ENCODE measurements at regions not wholly inside any gene's neighbourhood (a gene's known extent, or its start where the extent isn't known, plus 50 kb on each side); places are given as distances from the start of the nearest gene placed in this dataset.

GRCh38 chr5:5617024-5617423 lies 194.5 kb downstream of the ICE1 start:
- H3K9me3 ChIP-seq = no peaks in the 10 kb centered on the region
- intact Hi-C loops (cut with DNase I; ENCODE audit: low total_unique reads) = no loop called here
- no peak overlapping the region for H3K27ac ChIP-seq
- no peak for TF ChIP-seq POLR2A (IDR thresholded peaks at IDR 0.05)
- no peak for TF ChIP-seq CTCF (IDR thresholded peaks at IDR 0.05)
- no peaks in the 10 kb centered on the region for H3K4me1 ChIP-seq
- no peaks in the 10 kb centered on the region for H3K36me3 ChIP-seq (ENCODE audit: low read depth, missing control alignments)
- no peaks in the 10 kb centered on the region for H3K27me3 ChIP-seq
- DNase-seq = no peak
- no peak overlapping the region for H3K4me3 ChIP-seq

- H3K4me3 ChIP-seq = no peak overlapping the region
- H3K27ac ChIP-seq = no peak overlapping the region
- peak; percentile 38 for DNase-seq
- 28 to 36% methylated on average over 7 of the region's 7 CpGs for WGBS, 2 donors
- H3K27me3 ChIP-seq = no peaks in the 10 kb centered on the region
- H3K36me3 ChIP-seq (ENCODE audit: low read depth, missing control alignments) = no peaks in the 10 kb centered on the region
- intact Hi-C loops (cut with DNase I; ENCODE audit: low total_unique reads) = no loop called here
- H3K9me3 ChIP-seq = no peaks in the 10 kb centered on the region
- no peak for TF ChIP-seq POLR2A (IDR thresholded peaks at IDR 0.05)
- TF ChIP-seq CTCF (IDR thresholded peaks at IDR 0.05) = no peak
- no peaks in the 10 kb centered on the region for H3K4me1 ChIP-seq
These were observed 193.9 kb downstream of the ICE1 start for GRCh38 chr5:5616247-5616895.

GRCh38 chr5:5615569-5615968 lies 193.1 kb downstream of the ICE1 start:
- no peak overlapping the region for H3K27ac ChIP-seq
- no peak overlapping the region for H3K4me3 ChIP-seq
- no peaks in the 10 kb centered on the region for H3K9me3 ChIP-seq
- intact Hi-C loops (cut with DNase I; ENCODE audit: low total_unique reads) = no loop called here
- H3K27me3 ChIP-seq = no peaks in the 10 kb centered on the region
- DNase-seq = no peak
- TF ChIP-seq POLR2A (IDR thresholded peaks at IDR 0.05) (no peak), CTCF (IDR thresholded peaks at IDR 0.05) (no peak)
- H3K36me3 ChIP-seq (ENCODE audit: low read depth, missing control alignments) = no peaks in the 10 kb centered on the region
- no peaks in the 10 kb centered on the region for H3K4me1 ChIP-seq
- WGBS, 2 donors = 90 to 91% methylated on average over 1 of the region's 1 CpG

GRCh38 chr5:5613261-5613990 lies 190.9 kb downstream of the ICE1 start:
- Histone ChIP-seq H3K4me1 (no peaks in the 10 kb centered on the region), H3K9me3 (no peaks in the 10 kb centered on the region), H3K27ac (no peak overlapping the region), H3K4me3 (no peak overlapping the region), H3K27me3 (no peaks in the 10 kb centered on the region), H3K36me3 (ENCODE audit: low read depth, missing control alignments) (no peaks in the 10 kb centered on the region)
- WGBS, 2 donors = 62 to 82% methylated on average over 6 of the region's 6 CpGs
- intact Hi-C loops (cut with DNase I; ENCODE audit: low total_unique reads) = no loop called here
- DNase-seq = no peak
- TF ChIP-seq CTCF (IDR thresholded peaks at IDR 0.05) (no peak), POLR2A (IDR thresholded peaks at IDR 0.05) (no peak)

- no peaks in the 10 kb centered on the region for H3K36me3 ChIP-seq (ENCODE audit: low read depth, missing control alignments)
- H3K9me3 ChIP-seq = no peaks in the 10 kb centered on the region
- 83 to 97% methylated on average over 2 of the region's 2 CpGs for WGBS, 2 donors
- no peak for DNase-seq
- no peak overlapping the region for H3K4me3 ChIP-seq
- intact Hi-C loops (cut with DNase I; ENCODE audit: low total_unique reads) = no loop called here
- H3K27me3 ChIP-seq = no peaks in the 10 kb centered on the region
- TF ChIP-seq POLR2A (IDR thresholded peaks at IDR 0.05) = no peak
- TF ChIP-seq CTCF (IDR thresholded peaks at IDR 0.05) = no peak
- H3K4me1 ChIP-seq = no peaks in the 10 kb centered on the region
- no peak overlapping the region for H3K27ac ChIP-seq
These were observed 189.6 kb downstream of the ICE1 start for GRCh38 chr5:5612096-5612495.
